ENCODE measurements at regions not wholly inside any gene's neighbourhood (a gene's known extent, or its start where the extent isn't known, plus 50 kb on each side); places are given as distances from the start of the nearest gene placed in this dataset.
"Not testable (repeated sequence)": the region's sequence is repeated elsewhere in the genome, so short reads cannot be mapped to it uniquely, and the experiment has no call there.

DNA sequence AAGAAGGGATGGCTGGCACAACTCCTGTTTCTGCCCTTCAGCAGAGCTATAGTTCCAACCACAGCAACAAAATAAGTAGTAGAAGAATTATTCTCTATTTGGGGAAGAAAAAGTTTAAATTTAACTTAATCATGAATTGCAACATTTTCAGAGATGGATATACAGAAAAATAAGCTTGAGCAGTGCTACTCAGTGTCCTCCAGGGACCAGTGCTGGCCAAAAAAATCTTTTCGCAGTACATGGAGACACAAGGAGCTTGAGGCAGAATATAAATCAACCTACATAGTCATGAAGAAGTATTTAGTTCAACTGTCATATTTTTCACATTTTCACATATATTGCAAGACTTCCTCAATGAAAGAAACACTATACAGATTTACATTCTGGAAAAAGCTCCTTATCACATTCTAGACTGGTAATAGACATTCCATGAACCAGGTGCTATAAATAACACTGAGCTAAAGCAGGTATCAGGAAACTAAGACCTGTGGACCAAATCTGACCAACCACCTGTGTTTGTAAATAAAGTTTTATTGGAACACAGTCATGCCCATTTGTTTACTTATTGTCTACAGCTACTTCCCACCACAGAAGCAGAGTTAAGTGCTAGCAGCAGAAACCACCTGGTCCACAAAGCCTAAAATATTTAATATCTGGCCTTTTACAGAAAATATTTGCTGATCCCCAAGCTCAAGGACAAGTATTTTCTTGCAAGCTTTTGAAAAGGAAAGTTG is 101.9 kb downstream of the RGS21 start:
- no peak for DNase-seq (ENCODE audit: low read depth in 2 of 2)

DNA sequence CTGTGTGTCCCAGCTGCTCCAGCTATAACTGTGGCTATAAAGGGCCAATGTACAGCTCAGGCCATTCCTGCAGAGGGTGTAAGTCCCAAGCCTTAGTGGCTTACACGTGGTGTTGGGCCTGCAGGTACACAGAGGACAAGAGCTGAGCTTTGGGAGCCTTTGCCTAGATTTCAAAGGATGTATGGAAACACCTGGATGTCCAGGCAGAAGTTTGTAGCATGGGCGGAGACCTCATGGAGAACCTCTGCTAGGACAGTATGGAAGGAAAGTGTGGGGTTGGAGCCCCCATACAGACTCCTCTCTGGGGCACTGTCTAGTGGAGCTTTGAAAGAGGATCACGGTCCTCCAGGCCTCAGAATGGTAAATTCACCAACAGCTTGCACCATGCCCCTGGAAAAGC is 113.9 kb downstream of the RGS21 start:
- DNase-seq (ENCODE audit: low read depth in 2 of 2): no peak

DNA sequence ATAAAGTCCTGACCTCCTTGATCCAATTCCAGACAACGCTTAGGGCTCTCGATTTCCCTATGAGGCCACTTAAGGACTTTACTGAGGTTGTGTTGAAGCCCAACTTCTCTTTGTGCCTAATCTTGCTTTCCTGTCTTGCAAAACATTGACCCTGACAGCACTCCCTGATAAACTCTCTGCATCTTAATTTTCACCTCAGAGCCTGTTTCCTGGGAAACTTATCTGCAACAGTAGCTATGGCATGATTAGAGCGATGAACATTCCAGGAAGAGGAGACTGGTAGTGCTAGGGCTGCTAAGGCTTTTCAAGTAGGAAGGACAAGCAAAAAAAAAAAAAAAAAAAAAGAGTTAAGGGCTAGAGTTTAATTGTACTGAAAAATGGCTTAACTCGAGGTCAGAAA is 118.9 kb downstream of the RGS21 start:
- no peak for DNase-seq (ENCODE audit: low read depth in 2 of 2)

DNA sequence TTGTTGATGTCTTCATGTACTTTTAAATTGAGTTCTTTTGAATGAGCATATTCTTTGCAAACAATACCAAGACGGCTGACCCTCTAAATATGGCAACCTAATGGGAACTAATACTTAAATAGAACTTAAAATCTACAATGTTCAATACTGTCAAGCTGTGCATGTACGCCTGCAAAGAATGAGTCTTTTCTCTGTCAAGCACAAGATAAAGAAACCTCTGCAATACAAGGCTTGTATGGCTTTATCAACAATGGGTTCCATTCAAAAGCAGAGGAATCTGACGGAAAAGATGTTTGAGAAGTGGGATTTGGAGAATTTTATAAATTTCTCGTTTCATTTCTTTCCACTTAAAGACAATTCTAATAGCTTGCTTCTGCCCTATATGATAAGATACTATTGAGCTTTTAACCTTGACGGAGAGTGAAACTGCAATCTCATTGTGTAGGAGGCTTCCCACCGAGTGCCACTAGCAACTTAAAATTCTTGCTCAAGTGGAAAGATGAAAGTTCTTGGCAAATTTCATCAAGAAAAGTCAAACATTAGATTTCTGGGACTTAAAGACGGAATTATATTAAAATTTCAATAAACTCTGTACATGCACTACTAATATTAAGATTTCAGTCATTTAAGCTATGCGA is 119.8 kb downstream of the RGS21 start:
- DNase-seq (ENCODE audit: low read depth in 2 of 2): no peak

DNA sequence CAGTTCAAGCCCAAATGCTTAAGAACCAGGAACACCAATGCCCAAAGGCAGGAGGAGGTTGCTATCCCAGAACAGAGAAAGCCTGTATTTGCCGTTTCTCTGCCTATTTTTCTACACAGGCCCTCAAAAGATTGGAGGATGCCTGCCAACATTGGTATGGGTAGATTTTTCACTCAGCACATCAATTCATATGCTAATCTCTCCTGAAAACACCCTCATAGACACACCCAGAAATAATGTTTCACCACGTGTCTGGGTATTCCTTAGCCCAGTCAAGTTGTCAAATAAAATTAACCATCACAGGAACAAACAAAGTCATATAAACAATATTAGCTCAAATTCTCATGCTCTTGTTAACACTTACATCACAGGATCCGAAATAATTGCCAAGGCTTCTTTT is 121.9 kb downstream of the RGS21 start:
- DNase-seq (ENCODE audit: low read depth in 2 of 2): no peak

DNA sequence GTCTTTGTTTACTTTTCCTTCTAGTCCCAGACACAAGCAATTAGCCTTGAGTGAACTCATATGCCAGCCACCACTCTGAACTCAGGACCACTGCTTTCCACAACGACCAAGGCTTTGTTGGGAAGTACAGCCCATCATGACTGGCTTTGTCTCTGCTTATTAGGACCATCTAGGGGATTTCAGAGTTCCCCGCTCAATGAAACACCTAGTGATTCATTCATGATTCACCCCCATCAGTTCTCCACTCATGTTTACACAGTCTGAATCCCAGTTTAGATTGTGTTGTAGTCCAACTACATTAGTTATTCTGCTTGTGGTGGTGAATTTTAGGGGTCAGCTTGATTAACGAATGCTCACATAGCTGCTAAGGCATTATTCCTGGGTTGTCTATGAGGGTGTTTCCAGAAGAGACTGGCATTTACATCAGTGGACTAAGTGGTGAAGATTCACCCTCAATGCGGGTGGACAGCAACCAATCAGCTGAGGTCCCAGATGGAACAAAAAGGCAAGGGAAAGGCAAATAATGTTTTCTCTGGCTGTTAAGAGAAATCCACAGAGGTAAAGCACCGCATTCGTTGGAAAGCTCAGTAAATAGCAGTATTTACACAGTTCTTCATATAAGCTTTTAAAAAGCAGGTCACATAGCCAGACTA is 122.7 kb downstream of the RGS21 start:
- no peak for DNase-seq (ENCODE audit: low read depth in 2 of 2)

DNA sequence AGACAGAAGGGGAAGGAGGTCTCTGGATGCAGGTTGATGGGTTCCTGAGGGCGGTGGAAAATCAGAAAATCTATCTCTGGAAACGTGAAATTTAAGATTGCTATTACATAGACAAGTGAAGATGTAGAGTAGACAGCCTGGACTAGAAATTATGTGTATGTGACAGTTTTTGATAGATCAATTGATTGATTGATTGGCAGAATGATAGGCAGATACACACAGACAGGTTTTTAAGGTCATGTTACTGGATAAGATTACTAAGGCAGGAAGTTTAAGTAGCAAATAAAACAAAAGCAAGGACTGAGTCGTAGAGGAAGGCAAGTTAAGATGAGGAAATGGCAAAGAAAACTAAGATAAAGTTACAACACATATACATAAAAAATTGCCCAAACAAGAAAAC is 124.7 kb downstream of the RGS21 start:
- DNase-seq (ENCODE audit: low read depth in 2 of 2): no peak

DNA sequence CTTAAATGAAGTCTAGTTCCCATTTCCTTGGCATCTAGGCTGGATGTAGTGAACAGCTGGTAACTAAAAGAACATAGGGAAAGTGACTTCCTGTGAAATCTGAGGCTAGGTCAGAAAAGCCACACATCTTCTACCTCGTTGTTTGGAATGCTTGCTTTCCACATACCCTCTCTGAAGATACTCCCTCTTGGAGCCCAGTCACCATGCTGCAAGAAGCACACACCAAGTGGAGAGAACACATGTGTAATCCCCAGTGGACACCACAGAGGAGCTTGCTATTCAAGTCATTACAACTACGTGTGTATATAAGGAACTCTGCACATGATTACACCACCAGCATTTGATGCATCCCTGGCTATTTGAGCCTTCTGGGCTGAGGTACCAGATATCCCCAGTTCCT is 125.9 kb downstream of the RGS21 start:
- DNase-seq (ENCODE audit: low read depth in 2 of 2): no peak

DNA sequence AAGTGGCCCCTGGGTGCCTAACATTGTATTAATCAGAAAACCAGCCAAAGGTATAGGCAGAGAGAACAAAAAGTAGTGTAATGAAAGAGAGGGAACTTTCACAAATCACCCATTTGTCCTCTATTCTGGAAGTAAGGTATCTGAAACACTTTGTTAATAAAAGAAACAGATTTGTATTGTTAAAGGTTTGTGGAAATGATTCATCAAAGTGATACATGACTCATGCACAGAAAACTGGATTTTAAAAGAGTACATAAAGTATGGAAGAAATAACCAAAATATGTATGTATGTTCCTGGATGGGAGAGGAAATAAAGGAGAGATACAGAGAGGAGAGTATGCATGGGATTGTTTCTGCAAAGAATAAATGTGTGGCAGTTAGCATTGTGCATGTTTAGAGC is 126.8 kb downstream of the RGS21 start:
- no peak for DNase-seq (ENCODE audit: low read depth in 2 of 2)

DNA sequence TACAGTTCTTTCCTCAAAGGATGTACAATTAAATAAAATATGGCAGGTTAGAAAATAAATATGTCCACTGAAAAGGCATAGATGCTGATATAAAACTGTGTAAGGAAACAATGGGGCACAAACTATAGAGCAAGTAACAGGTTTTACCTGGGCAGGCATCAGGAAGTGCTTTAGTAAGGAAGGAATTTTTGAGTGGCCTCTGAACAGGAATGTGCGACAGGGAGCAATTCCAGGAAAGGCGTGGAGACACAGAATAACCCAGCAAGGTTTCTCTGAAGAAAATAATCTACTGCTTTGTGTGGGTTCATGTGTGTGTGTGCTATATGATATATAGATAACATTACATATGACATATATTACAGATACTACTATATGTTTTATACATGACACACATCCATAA is 128.4 kb downstream of the RGS21 start:
- no peak for DNase-seq (ENCODE audit: low read depth in 2 of 2)

DNA sequence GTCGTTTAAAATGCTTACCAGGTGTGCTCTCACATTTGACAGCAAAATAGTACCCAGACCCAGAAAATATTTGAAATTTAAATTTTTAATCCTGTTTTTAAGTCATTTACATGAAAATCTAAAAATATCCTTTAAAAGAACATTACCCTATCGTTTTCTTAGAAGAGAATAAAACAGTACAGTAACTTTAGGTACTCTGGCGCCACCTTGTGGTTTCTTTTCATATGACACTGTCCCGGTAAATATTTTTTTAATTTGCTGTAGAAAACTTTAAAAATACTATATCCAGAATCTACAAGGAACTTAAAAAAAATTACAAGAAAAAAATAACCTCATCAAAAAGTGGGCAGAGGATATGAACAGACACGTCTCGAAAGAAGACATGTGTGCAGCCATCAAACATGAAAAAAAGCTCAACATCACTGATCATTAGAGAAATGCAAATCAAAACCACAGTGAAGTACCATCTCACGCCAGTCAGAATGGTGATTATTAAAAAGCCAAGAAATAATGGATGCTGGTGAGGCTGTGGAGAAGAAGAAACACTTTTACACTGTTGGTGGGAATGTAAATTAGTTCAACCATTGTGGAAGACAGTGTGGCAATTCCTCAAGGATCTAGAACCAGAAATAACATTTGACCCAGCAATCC is 129.2 kb downstream of the RGS21 start:
- peak; percentile 36 to 49 for DNase-seq (ENCODE audit: low read depth in 2 of 2)

DNA sequence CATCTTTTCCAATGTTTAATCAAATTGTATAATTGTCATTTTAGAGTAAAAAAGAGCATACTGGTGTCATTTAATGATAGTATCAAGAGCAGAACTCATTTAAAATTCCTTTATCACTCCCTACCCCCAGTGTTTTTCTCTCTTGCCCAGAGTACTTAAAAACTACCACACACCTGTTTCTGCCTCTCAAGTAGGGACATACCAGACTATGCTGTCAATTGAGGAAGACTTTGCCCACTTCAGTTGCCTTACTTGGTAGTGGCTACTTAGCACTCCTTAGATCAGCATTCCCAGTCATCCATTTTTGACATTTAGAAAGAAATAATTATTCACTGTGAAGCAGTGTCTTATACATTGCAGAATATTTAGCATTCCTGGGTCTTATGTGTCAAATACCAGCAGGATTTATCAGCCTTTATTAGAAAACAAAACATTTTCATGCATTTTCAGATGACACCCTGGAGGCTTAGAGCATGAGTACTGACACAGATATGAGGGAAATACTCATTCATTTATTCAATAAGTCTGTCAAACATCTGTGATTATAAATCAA is 127.5 kb upstream of the RGS1 start:
- DNase-seq (ENCODE audit: low read depth in 2 of 2): no peak

DNA sequence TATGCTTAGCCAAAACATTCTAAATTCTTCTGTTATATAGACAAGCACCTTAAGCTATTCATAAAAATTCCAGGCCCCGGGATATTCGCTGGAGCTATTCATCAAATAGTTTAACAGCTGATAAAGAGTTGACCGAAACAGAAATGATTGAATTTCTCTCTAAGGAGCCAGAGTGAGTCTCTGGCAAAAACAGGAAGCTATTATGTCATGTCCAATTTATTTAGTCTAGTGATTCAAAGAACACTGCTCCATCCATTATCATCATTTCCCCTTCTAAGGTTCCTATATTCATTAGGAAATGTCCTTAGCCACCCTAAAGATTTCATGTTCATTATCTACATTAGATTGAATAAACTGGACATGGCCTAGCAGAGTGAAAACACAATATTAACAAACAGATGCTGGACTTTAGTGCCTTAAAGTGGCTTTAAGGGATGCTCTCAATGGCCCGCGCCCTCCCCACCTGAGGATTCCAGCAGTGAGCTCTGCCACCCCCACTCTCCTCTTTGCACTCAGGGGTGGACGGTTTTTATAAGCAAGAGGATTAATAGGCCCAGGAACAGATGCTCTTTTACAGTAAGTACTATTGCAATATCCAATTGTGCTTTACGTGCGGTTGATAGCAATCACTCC is 122.1 kb upstream of the RGS1 start:
- DNase-seq (ENCODE audit: low read depth in 2 of 2): no peak

DNA sequence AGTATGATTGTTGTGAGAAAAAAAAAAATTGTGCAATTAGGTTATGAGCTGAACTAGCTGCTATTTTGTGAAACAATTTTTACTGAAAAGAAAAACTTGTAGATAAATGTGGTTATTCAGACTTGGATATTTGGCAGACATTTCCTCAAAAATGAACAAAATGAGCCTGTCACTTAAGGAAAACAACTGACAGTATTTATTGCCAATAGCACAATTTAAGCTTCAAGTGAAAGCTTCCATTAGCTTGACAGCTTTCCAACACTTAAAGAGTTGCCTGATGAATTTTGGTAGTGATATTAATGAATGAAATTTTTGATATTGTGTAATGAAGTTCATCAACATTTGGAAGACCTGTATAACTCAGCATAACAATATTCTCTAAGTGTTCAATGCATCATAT is 116.1 kb upstream of the RGS1 start:
- no peak for DNase-seq (ENCODE audit: low read depth in 2 of 2)

DNA sequence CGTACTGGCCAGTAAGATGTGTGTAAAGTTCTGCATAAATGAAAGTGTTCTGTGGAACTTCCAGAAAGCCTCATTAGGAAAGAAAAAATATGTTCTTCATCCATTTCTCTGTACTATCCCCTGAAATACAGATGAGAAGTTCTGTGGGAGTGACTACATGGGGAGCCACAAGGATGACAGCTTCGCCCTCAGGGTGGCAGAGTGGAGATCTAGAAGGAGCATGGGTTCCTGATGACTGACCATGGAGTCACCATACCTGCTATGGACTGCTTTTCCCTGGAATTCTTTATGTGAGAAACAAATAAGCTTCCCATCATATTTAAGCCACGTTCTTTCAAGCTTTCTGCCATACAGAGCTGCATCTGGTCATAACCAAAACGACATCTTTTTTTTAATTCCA is 113.9 kb upstream of the RGS1 start:
- DNase-seq (ENCODE audit: low read depth in 2 of 2): no peak

DNA sequence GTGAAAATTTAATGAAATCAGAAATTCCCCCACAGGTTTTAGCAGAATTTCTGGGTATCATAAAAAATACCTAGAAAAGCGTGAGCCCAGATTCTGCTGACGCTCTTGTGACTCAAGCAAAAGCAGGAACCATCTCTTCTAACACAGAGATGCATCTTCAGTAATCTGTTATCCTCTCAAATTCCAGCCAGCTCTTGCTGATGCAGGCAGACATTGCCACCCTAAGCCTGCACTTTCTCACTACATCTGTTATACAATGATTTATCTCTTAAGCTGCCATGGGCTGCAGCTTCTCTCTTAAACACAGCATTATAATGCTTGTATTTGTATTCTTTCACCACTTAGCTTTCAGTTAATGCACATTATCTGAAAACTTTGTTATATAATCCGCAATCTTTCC is 113.0 kb upstream of the RGS1 start:
- DNase-seq (ENCODE audit: low read depth in 2 of 2): no peak

DNA sequence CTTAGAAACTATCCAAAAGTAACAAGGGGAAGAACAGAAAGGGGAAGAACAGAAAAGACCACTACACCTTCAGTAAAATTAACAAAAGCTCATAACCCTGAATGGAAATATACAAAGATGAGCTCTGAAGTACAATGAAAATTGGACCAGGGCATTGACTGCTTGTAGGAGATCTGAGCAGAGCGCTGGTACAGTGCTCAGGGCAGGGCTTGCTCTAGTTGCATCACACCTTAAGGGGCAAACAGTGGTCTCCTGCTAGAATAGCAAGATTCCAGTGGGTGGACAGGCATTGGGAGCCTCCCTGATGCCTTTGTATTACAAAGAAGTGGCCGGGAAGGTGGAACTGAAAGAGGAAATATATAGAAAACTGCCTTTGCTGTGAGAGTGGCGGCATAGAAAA is 111.9 kb upstream of the RGS1 start:
- no peak for DNase-seq (ENCODE audit: low read depth in 2 of 2)

DNA sequence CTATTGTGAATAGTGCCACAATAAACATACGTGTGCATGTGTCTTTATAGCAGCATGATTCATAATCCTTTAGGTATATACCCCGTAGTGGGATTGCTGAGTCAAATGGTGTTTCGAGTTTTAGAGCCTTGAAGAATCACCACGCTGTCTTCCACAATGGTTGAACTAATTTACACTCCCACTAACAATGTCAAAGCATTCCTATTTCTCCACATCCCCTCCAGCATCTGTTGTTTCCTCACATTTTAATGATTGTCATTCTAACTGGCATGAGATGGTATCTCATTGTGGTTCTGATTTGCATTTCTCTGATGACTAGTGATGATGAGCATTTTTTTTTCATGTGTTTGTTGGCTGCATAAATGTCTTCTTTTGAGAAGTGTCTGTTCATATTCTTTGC is 110.4 kb upstream of the RGS1 start:
- DNase-seq (ENCODE audit: low read depth in 2 of 2): not testable (repeated sequence)

DNA sequence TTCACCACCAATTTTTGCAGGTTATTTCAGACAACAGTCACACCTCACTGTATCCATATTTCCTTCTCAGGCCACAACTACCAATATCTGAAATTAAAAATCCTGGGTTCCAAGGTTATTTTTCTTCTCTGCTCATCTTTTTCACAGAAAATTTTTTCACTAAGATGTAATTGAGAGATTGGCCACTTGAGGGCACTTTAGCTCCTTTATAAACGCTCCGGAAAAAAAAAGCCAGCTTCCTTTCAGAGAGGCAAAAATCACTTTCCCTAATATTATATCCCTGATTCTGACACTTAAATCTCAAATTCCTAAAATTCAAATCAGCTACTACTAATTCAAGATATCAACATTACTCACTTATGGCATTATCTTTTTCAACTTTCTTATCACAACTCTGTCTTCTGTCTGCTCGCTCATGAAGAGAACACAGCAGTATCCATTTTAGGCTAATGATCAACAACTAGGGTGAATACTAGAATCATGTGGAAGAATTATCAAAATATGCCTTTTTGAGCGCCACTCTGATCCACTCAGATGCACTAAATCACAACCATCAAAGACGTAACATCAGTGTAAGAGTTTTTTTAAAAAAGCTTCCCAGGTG is 101.4 kb upstream of the RGS1 start:
- no peak for DNase-seq (ENCODE audit: low read depth in 2 of 2)

DNA sequence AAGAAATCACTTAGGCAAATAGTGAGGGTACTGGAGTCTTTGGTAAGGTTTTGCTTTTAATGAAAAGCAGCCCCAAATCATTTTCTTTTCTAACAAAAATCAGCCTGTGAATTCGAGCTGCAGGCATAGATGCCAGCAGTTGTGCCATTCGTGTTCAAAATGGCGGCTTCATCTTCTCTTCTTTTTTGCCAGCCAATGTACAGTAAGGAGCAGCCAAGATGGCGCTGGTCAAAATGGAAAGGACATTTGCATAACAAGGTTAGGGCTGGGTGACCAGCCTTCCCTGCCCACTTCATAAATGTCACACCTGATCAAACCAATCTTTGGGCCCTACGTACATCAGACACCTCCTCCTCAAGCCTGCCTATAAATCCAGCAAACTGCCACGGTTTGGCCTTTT is 100.2 kb upstream of the RGS1 start:
- DNase-seq (ENCODE audit: low read depth in 2 of 2): no peak

DNA sequence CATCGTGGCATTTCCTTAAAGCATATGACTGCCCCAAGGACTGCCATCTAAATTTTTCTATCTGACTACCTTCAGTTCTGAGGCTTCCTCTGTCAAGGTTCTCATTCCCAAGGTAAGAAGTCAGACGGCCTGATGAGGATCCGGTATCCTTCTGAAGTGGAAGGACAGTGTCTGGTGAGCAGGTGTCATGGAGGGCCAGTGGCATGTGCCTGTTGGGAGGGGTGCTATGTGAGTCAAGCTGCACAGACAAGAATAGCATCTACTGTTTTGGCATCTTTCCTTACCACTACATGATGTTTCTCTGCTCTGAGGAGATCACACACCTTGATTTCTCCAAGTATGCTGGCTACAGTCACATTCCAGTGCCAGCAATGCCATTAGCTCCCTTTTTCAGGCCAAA is 99.6 kb upstream of the RGS1 start:
- no peak for DNase-seq (ENCODE audit: low read depth in 2 of 2)
